22Rv1 (cell line): ENCODE measurements at regions not wholly inside any gene's neighbourhood (a gene's known extent, or its start where the extent isn't known, plus 50 kb on each side); places are given as distances from the start of the nearest gene placed in this dataset.
"Not testable (repeated sequence)": the region's sequence is repeated elsewhere in the genome, so short reads cannot be mapped to it uniquely, and the experiment has no call there.

Experiments used
- H3K27ac ChIP-seq: fragments of 450-650 bp; 2 replicates; pipeline ENCODE4 v1.5.1; 2017
- ZFX ChIP-seq: fragments of 450-650 bp; IDR thresholded peaks from 2 replicates; pipeline ENCODE4 v1.6.1; 2017; ENCODE audit warnings: antibody characterized with exemption, borderline replicate concordance
- TF ChIP-seq, protein P1 (sequence below): fragments of 450-650 bp; IDR thresholded peaks from 2 replicates; pipeline ENCODE4 v1.5.1; 2017; ENCODE audit warnings: mild to moderate bottlenecking

DNA sequence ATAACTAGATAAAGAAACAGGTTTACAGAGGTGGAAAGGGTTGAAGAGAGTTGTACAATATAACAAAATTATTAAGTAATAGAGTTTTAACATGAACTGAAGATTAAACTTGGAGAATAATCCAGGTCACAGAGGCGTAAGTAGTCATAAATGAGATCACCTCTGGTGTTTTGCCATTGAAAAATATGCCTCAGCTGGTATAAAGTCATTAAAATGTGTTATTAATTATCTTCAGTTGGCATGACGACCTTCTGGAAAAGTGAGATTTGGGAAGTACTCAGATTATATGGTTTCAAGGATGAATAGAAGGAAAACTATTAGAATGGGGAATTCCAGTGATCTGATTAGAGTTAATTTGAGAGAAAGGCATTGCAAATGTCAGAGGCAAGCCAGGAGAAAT is 237.5 kb upstream of the ANXA10 start:
- H3K27ac ChIP-seq = no peak overlapping the region
- TF ChIP-seq ZFX = no peak
- TF ChIP-seq, protein P1, sequence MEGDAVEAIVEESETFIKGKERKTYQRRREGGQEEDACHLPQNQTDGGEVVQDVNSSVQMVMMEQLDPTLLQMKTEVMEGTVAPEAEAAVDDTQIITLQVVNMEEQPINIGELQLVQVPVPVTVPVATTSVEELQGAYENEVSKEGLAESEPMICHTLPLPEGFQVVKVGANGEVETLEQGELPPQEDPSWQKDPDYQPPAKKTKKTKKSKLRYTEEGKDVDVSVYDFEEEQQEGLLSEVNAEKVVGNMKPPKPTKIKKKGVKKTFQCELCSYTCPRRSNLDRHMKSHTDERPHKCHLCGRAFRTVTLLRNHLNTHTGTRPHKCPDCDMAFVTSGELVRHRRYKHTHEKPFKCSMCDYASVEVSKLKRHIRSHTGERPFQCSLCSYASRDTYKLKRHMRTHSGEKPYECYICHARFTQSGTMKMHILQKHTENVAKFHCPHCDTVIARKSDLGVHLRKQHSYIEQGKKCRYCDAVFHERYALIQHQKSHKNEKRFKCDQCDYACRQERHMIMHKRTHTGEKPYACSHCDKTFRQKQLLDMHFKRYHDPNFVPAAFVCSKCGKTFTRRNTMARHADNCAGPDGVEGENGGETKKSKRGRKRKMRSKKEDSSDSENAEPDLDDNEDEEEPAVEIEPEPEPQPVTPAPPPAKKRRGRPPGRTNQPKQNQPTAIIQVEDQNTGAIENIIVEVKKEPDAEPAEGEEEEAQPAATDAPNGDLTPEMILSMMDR = no peak

DNA sequence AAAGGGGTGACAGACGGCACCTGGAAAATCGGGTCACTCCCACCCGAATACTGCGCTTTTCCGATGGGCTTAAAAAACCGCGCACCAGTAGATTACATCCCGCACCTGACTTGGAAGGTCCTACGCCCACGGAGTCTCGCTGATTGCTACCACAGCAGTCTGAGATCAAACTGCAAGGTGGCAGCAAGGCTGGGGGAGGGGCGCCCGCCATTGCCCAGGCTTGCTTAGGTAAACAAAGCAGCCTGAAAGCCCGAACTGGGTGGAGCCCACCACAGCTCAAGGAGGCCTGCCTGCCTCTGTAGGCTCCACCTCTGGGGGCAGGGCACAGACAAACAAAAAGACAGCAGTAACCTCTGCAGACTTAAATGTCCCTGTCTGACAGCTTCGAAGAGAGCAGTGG is 234.2 kb upstream of the ANXA10 start:
- peak overlapping the region; percentile 70 for H3K27ac ChIP-seq

DNA sequence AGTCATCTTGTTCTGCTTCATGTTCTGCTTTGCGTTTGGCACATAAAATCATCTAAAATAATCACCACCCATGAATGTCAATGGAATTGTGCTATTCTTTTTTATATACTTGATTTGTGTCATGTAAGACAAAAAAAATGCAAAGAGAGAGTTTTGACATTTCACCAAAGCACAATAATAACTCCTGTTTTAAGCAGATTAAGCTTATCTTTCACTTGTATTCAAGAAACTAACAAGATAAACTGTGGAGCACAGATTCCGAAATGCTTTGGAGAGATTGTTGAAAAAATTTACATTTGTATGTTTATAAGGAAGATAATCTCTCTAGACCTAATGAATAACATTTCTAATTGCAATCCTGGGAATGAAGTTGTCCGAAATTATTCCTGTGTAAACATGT is 225.1 kb upstream of the ANXA10 start:
- H3K27ac ChIP-seq = no peak overlapping the region
- no peak for TF ChIP-seq ZFX
- TF ChIP-seq, protein P1 = no peak

DNA sequence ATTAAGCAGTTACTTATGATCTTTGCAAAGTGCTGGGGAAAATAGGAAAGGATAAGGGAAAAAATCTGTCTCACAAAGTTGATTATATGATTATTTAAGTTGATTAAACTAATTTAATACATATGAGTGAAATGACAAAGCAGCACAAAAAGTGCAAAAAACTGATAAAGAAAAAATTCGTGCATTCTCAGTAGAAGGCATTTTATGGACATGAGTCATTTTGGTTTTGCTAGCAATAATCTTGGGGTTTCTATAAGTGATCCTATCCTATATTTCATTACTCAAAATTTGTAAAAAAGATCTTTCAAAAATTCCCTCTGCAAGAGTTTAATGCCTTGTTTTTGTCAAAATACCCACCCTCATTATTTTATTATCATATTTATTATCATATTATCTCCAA is 224.2 kb upstream of the ANXA10 start:
- no peak overlapping the region for H3K27ac ChIP-seq
- TF ChIP-seq, protein P1 = no peak
- no peak for TF ChIP-seq ZFX

DNA sequence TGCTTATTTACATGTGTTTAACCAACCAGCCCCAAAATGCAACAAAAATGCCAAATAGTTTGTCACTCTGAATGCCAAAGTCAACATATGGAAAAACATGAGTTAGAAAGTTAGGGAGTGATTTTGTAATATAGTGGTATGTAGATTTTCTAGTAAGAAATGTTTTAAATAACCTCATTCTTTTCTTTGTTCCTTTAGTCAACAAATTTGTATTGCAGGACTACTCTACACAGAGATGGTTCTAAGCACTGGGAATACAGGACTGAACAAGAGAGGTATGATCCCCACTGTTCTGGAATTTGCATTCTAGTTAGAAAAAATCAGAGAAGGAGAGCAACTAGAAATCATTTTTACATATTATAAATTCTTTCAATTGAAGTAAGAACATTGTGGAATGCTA is 218.8 kb upstream of the ANXA10 start:
- TF ChIP-seq ZFX = no peak
- TF ChIP-seq, protein P1 = no peak
- H3K27ac ChIP-seq = no peak overlapping the region

DNA sequence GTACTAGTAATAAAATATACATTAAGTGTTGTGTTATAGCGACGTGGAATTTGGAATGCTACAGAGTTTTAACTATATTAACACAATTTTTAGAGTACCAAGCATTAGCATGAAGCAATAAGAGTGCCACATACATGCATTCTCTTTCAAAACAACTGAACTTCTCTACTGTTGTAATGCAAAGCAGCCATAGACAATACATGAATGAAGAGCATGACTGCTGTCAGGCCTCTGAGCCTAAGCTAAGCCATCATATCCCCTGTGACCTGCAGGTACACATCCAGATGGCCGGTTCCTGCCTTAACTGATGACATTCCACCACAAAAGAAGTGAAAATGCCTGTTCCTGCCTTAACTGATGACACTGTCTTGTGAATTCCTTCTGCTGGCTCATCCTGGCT is 216.2 kb upstream of the ANXA10 start:
- not testable (repeated sequence) for H3K27ac ChIP-seq

DNA sequence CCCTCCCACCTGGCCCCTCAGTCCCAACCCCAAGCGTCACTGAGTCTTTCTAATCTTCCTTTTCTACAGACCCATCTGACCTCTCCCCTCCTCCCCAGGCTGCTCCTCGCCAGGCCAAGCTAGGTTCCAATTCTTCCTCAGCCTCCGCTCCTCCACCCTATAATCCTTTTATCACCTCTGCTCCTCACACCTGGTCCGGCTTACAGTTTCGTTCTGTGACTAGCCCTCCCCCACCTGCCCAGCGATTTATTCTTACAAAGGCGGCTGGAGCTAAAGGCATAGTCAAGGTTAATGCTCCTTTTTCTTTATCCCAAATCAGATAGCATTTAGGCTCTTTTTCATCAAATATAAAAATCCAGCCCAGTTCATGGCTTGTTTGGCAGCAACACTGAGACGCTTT is 214.5 kb upstream of the ANXA10 start:
- H3K27ac ChIP-seq = not testable (repeated sequence)

DNA sequence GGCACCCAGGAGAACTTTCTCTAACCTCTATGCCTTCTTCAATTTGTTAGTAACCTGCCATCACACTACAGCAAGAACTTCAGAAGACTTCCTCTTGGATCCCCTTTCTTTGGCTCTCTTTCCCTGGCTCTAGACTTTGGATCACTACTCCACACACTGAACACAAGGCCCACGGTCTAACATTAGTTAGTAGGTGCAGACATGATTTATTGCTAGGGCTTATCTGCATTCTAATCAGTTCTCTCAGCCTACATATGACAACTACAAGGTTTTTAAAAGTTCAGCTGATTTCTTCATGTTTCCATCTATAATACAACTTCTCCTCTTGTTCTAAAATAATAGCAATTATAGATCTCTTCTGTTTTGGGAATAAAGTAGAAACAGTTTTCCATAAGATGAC is 209.1 kb upstream of the ANXA10 start:
- H3K27ac ChIP-seq = no peak overlapping the region
- TF ChIP-seq, protein P1 = no peak
- no peak for TF ChIP-seq ZFX

DNA sequence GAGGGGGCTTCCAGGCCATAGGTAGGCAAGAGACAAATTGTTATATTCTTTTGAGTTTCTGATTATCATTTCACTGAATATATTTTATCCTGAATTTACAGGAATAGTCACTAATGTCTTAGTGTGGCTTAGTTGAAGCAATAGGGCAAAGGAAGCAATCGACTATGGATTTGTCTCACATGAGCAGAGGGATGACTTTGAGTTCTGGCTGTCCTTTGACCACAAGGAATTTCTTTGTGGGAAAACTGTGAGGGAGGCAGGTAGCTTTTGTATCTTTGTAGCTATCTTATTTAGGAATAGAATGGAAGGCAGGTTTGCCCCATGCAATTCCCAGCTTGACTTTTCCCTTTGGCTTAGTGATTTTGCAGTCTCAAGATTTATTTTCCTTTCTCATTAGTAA is 207.3 kb upstream of the ANXA10 start:
- TF ChIP-seq, protein P1 = no peak
- TF ChIP-seq ZFX = no peak
- H3K27ac ChIP-seq = no peak overlapping the region
